ENCODE measurements at regions not wholly inside any gene's neighbourhood (a gene's known extent, or its start where the extent isn't known, plus 50 kb on each side); places are given as distances from the start of the nearest gene placed in this dataset.

DNA sequence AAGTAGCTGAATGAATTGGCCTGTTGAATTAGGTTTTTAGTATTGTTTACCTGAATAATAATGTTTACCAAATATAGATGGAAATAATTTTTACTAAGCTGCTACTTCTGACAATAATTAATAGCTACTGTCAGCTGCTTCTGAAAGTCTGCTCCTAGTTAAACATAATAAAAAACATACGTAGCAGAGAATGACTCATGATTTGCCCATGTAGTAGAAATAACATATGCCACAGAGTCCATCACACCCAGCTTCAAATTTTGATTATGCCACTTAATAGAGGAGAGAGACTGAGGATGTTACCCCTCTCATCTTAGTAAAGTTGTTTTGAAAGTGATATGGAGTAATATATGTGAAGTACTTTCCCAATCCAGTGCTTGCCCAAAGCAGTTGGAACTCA lies 57.6 kb upstream of the MDFIC start (continued):
- TF ChIP-seq REST (tag by site-specific recombination; IDR thresholded peaks at IDR 0.05): no peak
- TF ChIP-seq KLF1 (tag by site-specific recombination; IDR thresholded peaks at IDR 0.05): no peak
- TF ChIP-seq ZNF792 (tag by site-specific recombination; IDR thresholded peaks at IDR 0.05): no peak
- TF ChIP-seq ZNF155 (tag by site-specific recombination; IDR thresholded peaks at IDR 0.05): no peak

- TF ChIP-seq ZNF792 (tag by site-specific recombination; IDR thresholded peaks at IDR 0.05) (no peak), CTCF (tag by site-specific recombination; IDR thresholded peaks at IDR 0.05) (peak; percentile 34; the same call in 1 of the 2 replicates), SCRT2 (tag by site-specific recombination; IDR thresholded peaks at IDR 0.05) (no peak), ZNF426 (tag by site-specific recombination; IDR thresholded peaks at IDR 0.05) (no peak), OSR2 (tag by site-specific recombination; IDR thresholded peaks at IDR 0.05) (no peak), ZNF433 (tag by site-specific recombination; IDR thresholded peaks at IDR 0.05; ENCODE audit: low read depth) (no peak), REST (tag by site-specific recombination; IDR thresholded peaks at IDR 0.05) (no peak), ZNF248 (tag by site-specific recombination; IDR thresholded peaks at IDR 0.05) (no peak), YY1 (tag by site-specific recombination; IDR thresholded peaks at IDR 0.05) (no peak), ZNF292 (tag by site-specific recombination; IDR thresholded peaks at IDR 0.05; ENCODE audit: borderline replicate concordance, low read depth) (no peak), ZBTB21 (tag by site-specific recombination; IDR thresholded peaks at IDR 0.05) (no peak), ZNF654 (tag by site-specific recombination; IDR thresholded peaks at IDR 0.05; ENCODE audit: low read depth) (peak; percentile 42), SALL2 (tag by site-specific recombination; IDR thresholded peaks at IDR 0.05; ENCODE audit: borderline replicate concordance) (no peak)
- TF ChIP-seq, protein P1, sequence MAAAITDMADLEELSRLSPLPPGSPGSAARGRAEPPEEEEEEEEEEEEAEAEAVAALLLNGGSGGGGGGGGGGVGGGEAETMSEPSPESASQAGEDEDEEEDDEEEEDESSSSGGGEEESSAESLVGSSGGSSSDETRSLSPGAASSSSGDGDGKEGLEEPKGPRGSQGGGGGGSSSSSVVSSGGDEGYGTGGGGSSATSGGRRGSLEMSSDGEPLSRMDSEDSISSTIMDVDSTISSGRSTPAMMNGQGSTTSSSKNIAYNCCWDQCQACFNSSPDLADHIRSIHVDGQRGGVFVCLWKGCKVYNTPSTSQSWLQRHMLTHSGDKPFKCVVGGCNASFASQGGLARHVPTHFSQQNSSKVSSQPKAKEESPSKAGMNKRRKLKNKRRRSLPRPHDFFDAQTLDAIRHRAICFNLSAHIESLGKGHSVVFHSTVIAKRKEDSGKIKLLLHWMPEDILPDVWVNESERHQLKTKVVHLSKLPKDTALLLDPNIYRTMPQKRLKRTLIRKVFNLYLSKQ (tag by site-specific recombination; IDR thresholded peaks at IDR 0.05; ENCODE audit: borderline replicate concordance): no peak
- no peaks in the 10 kb centered on the region for H3K4me1 ChIP-seq (ENCODE audit: control insufficient read depth, insufficient read depth, low read length)
- no peaks in the 10 kb centered on the region for H3K36me3 ChIP-seq (ENCODE audit: control insufficient read depth in 2 of 2, insufficient read depth in 1 of 2, low read length in 2 of 2)
- H3K4me3 ChIP-seq (ENCODE audit: low read depth, low read length): no peak overlapping the region
- ChIA-PET POLR2A (no interaction called here), CTCF (interaction anchor here (0.5 to 3.3 kb wide), 13 partner anchors 10 to 1044 kb away, joined by 3 to 11 read pairs (median 4); no protein-coding TSS in a partner anchor)
- H3K9me3 ChIP-seq (ENCODE audit: control insufficient read depth, insufficient read depth, low read depth, low read length): no peaks in the 10 kb centered on the region
- no peak overlapping the region for H3K27ac ChIP-seq (ENCODE audit: extremely low read depth, low read depth, low read length)
Observed at GRCh38 chr7:114865564-114865963, 56.3 kb upstream of the MDFIC start.

Measured in HEK293 (cell line).